ENCODE measurements at regions not wholly inside any gene's neighbourhood (a gene's known extent, or its start where the extent isn't known, plus 50 kb on each side); places are given as distances from the start of the nearest gene placed in this dataset.

GRCh38 chr10:123558651-123559050 lies 107.5 kb upstream of the GPR26 start:
- peaks cover 0 to 6% (median 2%) of the 10 kb centered on the region in 4 experiments; a peak in 4 of 7 replicates for H3K4me1 ChIP-seq (replicated peaks in 1 of 4; ENCODE audit: control insufficient read depth in 3 of 4, insufficient read depth in 4 of 4, low read length in 3 of 4)
- no peaks in the 10 kb centered on the region for H4K20me1 ChIP-seq (replicated peaks in 1 of 2; ENCODE audit: control insufficient read depth in 1 of 2, insufficient read depth in 2 of 2, low read length in 2 of 2)
- no peak overlapping the region for H3K14ac ChIP-seq (ENCODE audit: insufficient read length)
- H4K91ac ChIP-seq (replicated peaks; ENCODE audit: insufficient read length, low read length), result peak overlapping the region; percentile 44
- H2BK12ac ChIP-seq (ENCODE audit: low read depth, low read length), result peak overlapping the region; percentile 68; the same call in 1 of the 2 replicates
- no peaks in the 10 kb centered on the region for H3K79me1 ChIP-seq (ENCODE audit: low read depth, low read length)
- peak overlapping the region; percentile 80; the same call in 1 of the 2 replicates for H2BK20ac ChIP-seq (ENCODE audit: low read length)
- H3K4ac ChIP-seq (replicated peaks; ENCODE audit: insufficient read length, low read depth, low read length), result peak overlapping the region; percentile 51
- no peaks in the 10 kb centered on the region for H3K79me2 ChIP-seq (ENCODE audit: control insufficient read depth in 1 of 2, insufficient read depth in 2 of 2, low read length in 2 of 2)
- FAIRE-seq (no peak), DNase-seq (ENCODE audit: low read depth in 1 of 2, low spot score in 2 of 2) (no peak)
- H3K9ac ChIP-seq (replicated peaks in 1 of 4; ENCODE audit: extremely low read depth in 1 of 4, low read depth in 3 of 4, low read length in 3 of 4), result no peak overlapping the region
- H3K27ac ChIP-seq (ENCODE audit: low read depth, low read length), result no peak overlapping the region
- ChIA-PET CTCF (ENCODE audit: partially characterized antibody) (interaction anchor here (0.6 to 2.4 kb wide), 33 partner anchors 10 to 518 kb away, joined by 3 to 21 read pairs (median 3); no protein-coding TSS in a partner anchor), POLR2A (ENCODE audit: partially characterized antibody) (no interaction called here)
- H3K9me3 ChIP-seq (ENCODE audit: insufficient read depth in 2 of 2, low read depth in 1 of 2, low read length in 1 of 2), result no peaks in the 10 kb centered on the region
- H4K8ac ChIP-seq (ENCODE audit: extremely low read depth, insufficient read depth, low read length), result peak overlapping the region; percentile 53
- H3K23ac ChIP-seq (ENCODE audit: insufficient read length), result no peak overlapping the region
- H2BK5ac ChIP-seq (ENCODE audit: low read depth, low read length), result no peak overlapping the region
- H2BK120ac ChIP-seq (replicated peaks; ENCODE audit: low read depth, low read length), result no peak overlapping the region
- H4K5ac ChIP-seq (ENCODE audit: insufficient read length, low read depth, low read length), result no peak overlapping the region
- no peaks in the 10 kb centered on the region for H3K36me3 ChIP-seq (ENCODE audit: control insufficient read depth in 2 of 4, insufficient read depth in 4 of 4, low read length in 3 of 4)
- H3K4me3 ChIP-seq (ENCODE audit: extremely low read depth in 1 of 4, insufficient read depth in 2 of 4, low read depth in 3 of 4, low read length in 4 of 4), result no peak overlapping the region
- no peaks in the 10 kb centered on the region for H3K27me3 ChIP-seq (replicated peaks in 1 of 4; ENCODE audit: control insufficient read depth in 3 of 4, extremely low read depth in 1 of 4, insufficient read depth in 3 of 4, low read length in 3 of 4)
- H2AK5ac ChIP-seq (ENCODE audit: low read depth, low read length), result no peak overlapping the region
- peak overlapping the region; percentile 13; the same call in 1 of the 2 replicates for H3K18ac ChIP-seq (ENCODE audit: extremely low read depth, low read length)
- TF ChIP-seq RAD21 (IDR thresholded peaks at IDR 0.05 in 1 of 2, conservative IDR thresholded peaks at IDR 0.05 in 1 of 2; ENCODE audit: low read depth in 2 of 2, low read length in 2 of 2) (0 out of 4 replicates have a peak, but pooled peaks of 1 of the 2 experiments have one; percentile 9), TAF7 (optimal IDR thresholded peaks at IDR 0.05; ENCODE audit: borderline replicate concordance, low read depth, low read length) (no peak)
- H3K23me2 ChIP-seq (ENCODE audit: low read depth, low read length), result no peaks in the 10 kb centered on the region
- H2AFZ ChIP-seq (ENCODE audit: low read length), result peak overlapping the region; percentile 25; the same call in 1 of the 2 replicates
- 78% methylated on average over 13 of the region's 17 CpGs; no CpG with 5 or more reads in 1 of the 2 experiments for WGBS, 2 experiments (ENCODE audit: extremely low coverage in 1 of 2, insufficient coverage in 1 of 2, insufficient read length in 1 of 2, insufficient replicate concordance in 2 of 2, low coverage in 1 of 2, low lambda C conversion rate in 2 of 2, missing lambda C conversion rate in 1 of 2)
- H2BK15ac ChIP-seq (ENCODE audit: low read length), result no peak overlapping the region
- H3K4me2 ChIP-seq (ENCODE audit: insufficient read depth in 1 of 2, low read depth in 2 of 2, low read length in 2 of 2), result no peak overlapping the region
- no peak overlapping the region for H3K56ac ChIP-seq (replicated peaks; ENCODE audit: insufficient read length, low read depth, low read length)

Measured in H1 (cell line).